C1 segment of cervical spinal cord (tissue), 14 donors: ENCODE measurements at regions not wholly inside any gene's neighbourhood (a gene's known extent, or its start where the extent isn't known, plus 50 kb on each side); places are given as distances from the start of the nearest gene placed in this dataset.
"Not testable (repeated sequence)": the region's sequence is repeated elsewhere in the genome, so short reads cannot be mapped to it uniquely, and the experiment has no call there.

ENCODE experiments used
- DNase-seq, 14 donors: peaks; one replicate each; lab custom pipeline; 2025; lab: John Stamatoyannopoulos, UW

DNA sequence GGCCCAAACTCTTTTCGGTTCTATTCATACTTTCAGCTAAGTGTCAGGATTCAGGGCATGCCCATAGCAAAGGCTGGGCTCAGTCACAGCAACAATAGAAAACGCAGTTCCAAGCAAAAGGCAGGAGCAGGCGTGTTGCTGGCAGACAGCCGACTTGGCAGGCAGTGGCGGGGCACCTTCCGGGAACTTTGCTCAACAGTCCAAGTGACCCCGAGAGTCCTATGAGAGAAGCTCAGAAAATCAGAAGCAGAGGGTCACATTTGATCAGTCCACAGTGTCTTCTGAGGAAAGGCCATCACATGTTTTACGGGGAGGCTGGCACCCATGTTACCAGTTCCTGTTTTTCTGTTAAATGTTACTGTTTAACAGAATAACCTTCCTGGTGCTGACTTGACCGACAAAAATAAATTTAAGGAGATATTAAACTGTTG, 115.0 kb downstream of the DACT1 start:
- DNase-seq: peak in 13 of 14 donors; percentile 25 to 87 (median 66)

DNA sequence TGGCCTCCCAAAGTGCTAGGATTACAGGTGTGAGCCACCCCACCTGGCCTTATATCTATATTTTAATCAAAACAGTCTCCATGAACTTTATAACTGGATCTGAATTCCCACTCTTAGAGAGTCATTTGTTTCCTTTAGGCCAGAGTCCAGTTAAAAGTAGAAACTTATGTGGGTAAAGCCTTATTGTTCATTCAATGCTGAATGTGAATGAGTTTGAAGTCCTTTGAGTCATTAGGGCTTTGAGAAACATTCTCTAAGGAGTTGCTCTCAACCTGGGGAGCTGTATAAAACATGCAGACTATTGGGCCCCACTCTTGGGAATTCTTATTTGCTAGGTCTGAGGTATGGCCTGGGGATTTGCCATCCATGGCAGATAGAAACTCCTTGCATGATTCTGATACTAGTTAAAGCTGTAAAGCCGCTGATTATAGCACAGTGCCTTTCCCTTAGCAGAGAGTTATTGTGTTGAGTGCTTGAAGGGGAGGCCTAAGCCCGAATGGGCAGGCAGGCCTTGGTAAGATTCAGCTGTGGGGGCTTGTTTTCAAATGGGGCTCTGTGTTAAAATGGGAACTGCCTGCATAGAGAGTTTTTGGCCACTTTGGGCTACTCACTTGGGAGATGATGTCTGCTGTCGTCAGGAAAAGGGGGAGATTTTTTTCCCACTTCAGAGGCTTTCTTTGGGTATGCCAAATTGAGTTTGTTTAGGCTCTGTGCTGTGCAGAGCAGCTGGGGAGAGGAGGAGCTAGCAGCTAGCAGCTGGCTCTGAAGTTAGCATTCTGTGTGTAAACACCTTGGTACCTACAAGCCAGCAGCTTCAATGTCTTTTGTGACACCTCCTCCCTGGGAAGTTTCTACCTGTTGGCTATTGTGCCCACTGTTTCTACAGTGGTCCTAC, 117.5 kb downstream of the DACT1 start:
- no peak for DNase-seq

DNA sequence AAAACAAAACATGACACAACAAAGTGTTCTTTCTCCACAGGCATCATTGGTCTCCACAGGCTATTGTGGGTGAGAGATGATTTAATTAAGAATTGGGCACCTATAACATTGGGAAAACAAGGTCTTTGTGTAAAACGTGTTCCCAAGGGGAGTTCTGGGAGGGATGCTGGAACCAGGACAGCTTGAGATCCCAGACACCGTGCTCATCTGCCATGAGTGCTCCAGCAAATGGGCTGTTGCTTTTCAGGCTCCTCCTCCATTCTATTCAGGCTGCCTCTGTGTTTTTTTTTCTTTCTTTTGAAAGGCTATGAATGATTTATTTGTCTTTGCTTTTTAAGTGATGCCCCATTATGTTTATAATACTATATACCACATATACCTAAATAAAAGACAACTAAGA, 122.4 kb downstream of the DACT1 start:
- DNase-seq: peak in 1 of 14 donors; percentile 12

DNA sequence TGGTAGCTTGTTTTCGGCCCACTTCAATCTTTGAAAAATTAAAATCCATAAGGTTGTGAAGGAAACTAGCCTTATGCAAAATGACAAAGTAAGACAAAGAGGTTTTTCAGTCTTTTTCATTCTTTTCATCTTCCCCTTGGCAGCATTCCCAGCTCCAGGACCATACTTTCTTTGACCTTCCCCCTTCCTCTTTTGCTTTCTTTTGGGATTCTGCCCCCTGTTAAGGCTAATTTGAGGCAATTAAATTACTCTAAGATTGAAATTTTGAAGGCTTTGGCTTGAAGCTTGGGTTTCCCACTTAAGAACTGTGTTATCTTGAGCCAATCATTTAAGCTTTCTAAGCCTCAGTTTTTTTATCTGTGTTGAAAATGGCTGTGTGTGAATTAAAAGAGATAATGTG, 124.9 kb downstream of the DACT1 start:
- DNase-seq: no peak

DNA sequence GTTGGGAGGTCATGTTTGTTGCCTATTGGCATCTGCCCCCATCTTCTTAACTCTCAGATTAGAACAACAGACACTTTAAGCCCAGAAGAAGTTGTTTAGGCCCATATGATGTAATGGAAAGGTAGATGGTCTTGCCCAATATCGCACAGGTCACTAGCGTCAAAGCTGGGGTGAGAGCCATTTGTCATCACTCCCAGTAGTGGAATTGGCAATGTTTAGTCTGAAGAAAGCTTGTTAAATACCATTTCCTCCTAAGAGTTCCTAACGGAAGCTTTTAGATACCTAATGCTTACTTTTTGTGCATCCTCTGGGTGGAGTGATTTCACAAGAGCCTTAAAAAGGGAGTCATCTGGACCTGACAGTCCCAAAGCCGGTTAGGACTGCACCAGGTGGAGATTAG, 125.4 kb downstream of the DACT1 start:
- DNase-seq: no peak

DNA sequence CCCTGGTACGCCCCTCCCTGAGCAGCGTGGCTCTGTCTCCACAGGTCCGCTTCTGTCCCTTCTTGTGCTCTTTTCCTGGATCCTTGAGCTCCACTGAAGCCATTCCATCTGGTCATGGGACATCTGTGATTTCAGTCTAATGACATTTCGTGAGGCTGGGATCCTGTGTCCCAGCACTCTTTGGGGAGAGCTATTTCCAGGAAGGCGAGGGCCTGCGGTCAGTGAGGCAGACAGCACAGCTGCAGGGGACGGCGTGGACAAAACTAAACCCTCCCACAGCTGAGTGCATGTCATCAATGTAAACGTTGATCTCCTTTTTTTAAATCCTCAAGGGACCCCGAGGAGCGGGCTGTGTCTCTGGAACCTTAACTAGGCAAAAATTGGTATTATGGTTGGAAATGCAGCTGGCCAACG, 127.7 kb downstream of the DACT1 start:
- DNase-seq: peak in 1 of 14 donors; percentile 61

DNA sequence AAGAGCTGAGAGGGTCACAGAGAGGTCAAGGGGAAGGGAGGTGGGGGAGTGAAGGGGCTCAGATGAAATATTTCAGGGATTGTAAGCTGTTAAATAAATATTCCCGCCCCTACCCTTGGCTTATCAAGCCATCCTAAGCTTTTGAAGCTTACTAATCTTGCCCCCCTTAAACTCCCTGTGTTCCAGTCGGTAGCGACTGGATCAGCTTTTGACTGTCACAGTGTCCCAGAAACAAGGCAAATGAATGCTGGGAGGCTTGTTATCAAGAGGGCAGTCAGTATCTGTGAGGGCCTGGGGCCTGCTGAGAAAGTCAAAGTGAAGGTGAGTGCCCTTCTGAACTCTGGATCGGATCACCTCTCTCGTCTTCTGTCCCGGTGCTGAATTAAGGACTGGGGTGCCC, 128.1 kb downstream of the DACT1 start:
- DNase-seq: no peak

DNA sequence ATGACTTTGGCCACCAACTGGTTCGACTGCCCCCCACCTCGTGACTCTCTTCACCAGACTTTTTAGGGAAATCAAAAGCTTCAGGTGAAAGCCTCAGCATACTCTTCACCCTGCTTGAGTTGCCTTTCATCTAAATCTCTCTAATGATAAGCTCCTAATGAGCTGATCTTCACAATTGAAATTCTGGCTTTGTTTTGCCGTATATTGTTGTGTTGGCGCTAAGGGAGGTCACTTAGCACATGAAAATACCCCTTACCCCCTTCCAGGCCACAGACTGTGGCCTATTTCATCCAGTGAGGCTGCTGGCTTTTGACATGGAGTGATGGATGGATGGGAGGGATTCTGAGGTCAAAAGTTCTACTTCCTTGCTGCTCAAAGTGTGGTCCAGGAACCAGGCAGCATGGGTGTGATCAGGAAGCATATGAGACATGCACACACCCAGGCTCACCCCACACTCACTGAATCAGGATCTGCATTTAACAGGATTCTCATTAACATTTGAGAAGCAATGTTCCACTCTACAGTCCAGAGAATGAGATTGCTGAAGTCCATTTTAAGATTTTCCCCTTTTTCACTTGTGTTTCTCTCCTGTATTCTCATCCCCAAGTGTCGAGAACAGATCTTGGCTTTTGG, 131.4 kb downstream of the DACT1 start:
- peak in 1 of 14 donors; percentile 30 for DNase-seq

DNA sequence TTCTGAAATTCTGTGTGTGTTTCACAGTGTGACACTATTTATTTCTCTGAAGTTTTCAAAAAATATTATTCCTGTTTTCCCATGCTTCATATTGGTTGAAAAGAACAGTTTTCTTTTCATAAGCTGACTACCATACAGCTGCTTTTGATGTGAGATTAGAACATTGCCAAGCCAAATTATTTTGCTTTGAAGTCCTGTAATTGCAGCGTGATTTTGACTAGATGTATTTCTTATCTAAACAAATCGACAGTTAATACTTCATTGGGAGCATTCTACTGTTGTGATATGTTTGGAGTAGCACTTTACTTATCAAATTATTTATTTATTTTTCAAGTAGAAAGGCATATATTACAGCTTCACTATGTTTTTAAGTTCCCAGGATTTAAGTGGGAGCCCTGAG, 132.0 kb downstream of the DACT1 start:
- peak in 1 of 14 donors; percentile 32 for DNase-seq

DNA sequence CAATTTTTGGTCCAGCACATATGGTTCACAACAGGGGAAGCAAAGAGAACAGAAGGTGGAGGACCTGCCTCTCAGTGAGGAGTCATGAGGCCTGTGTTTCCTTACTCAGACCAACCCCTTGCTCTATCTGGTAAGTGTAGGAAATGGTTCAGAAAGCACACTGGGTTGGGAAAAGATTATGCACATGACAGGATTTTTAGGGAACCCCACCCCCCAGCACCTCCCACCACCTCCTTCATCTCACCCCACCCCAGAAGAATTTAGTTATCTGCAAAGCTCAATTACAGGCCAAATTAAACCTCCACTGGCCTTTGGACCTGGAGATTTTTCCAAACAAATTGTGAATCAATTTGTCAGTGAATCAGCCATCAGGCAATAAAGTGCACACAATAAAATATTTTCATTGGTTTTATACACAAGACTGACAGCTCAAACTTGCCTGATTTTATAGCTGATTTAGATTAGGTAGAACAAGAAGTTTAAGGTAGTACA, 132.8 kb downstream of the DACT1 start:
- peak in 2 of 14 donors; percentile 29 to 98 for DNase-seq

DNA sequence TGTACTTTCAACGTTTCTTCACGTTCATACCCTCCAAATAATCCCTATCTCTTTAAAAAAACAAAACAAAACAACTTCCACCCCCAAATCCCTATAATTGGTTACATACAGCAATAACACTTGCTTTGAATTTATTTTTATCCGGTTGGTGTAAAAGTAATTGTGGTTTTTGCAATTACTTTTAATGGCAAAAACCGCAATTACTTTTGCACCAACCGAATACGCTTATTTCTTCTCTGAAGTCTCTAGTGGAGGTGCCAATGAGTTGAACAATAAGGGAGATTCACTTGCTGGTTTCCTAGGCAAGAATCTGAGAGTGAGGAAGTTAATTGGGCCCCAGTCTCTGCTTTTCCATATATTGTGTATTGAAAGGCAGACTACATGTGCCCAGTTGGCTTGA, 133.3 kb downstream of the DACT1 start:
- no peak for DNase-seq

DNA sequence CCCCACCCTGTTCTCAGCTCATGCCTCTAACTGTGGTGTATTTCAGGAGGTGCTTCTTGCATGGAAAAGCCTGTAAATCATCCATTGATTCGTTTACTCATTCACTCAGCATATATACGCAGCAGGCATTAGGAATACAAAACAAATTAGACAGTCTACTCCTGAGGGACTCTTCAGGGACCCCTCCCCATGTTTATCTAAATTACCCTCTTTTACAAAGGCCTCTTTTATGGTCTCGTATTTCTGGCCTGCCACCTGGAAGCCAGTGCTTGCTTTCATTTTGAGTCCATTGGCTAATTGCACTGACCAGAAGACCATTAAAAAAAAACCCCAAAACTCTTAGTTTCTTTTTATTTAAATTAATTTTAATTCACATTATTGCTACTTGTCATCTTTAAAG, 134.4 kb downstream of the DACT1 start:
- DNase-seq: no peak

DNA sequence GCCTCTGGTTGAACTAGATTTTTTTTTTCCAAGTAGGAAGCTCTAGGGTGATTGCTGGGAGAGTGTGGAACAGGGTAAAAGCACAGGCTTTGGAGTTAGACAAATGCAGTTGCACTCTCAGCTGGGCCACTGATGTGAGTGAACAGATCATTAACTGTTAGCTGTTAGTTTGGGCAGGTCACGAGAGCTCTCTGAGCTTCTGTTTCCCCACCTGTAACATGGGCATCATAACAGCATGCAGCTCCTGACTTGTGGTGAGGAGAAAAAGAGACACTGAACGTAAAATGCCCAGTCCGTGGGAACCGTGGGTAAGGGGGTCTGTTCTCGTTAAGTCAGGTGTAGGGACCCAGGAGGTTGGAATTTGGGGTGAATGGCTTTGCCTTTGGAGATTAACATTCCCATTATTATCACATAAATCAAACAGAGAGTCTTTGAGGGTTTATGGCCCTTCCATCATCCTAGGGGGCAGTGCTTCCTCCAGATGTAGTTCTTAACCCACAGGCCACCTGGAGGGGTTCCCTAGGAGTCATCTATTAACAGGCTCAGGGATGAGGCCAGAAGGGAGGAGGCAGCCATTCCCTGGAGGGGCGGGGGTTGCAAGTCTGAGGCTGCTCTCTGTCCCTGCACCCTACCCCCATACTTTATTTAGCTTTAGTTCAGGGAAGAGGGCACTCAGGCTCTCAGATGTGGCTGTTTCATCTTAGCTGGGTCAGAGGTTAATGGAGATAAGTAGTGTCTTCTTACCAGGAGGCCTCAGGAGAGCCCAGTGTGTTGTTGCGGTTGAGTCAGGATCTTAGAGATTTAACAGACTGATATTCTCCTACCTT, 135.2 kb downstream of the DACT1 start:
- no peak for DNase-seq

DNA sequence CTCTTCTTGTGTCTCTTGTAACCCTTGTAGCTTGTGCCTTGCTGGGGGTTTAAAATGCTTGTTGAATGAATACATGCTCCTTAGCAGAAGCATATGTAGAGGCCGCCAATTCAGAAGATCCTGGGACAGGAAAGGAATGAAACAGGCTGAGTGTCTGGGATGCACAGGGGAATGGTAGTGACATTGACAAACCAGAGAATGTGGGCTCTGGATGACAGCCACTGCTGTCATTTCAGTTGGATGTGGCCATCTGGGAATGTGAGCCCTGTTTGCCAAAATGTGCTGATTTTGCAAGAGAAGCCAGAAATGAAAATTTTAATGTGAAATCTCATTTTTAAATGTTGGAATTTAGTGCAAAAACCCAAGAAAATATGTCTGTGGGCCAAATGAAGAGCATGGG, 136.8 kb downstream of the DACT1 start:
- peak in 1 of 14 donors; percentile 85 for DNase-seq

DNA sequence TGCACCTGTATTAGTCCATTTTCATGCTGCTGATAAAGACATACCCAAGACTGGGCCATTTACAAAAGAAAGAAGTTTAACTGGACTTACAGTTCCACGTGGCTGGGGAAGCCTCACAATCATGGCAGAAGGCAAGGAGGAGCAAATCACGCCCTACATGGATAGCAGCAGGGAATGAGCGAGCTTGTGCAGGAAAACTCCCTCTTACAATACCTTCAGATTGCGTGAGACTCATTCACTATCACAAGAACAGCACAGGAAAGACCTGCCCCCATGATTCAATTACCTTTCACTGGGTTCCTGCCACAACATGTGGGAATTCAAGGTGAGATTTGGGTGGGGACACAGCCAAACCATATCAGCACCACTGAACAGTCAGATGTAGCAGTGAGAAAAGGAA, 137.4 kb downstream of the DACT1 start:
- DNase-seq: not testable (repeated sequence)

DNA sequence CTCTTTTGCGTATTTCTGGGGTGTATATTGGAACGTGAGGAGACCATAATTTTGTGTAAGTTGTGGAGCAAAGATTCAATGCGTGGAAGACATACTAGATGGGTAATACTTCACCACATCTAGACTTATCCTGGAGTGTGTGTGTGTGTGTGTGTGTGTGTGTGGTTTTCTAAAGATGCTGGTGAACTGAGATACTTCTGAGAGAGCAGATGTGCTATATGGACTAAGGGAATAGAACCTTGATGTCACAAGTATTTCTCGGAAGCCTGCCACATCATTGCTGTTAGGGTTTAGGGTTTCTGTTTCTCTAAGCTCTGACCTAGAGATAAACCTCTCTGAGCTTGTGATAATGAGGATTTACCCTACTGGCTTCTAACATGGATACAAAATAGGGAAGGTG, 138.8 kb downstream of the DACT1 start:
- DNase-seq: no peak

DNA sequence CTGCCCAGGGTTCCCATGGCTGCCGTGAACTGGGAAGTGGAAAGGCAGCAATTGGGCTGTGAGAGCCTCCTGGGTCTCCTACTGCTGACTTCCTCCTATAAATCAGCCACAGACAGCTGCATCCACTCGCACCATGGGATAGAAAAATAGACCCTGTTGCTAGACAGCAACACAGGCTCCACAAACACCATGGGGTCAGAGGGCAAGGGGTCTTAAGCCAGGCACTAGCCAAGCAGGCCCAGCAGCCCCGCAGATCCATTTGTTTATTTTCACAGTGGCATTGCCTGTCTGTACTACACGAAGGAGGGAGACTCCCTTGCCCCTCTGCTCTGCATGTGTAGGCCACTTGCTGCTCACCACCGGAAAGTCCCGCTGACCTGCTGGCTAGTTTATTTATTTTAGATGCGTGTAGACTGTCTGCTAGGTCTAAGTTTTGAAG, 139.8 kb downstream of the DACT1 start:
- no peak for DNase-seq

DNA sequence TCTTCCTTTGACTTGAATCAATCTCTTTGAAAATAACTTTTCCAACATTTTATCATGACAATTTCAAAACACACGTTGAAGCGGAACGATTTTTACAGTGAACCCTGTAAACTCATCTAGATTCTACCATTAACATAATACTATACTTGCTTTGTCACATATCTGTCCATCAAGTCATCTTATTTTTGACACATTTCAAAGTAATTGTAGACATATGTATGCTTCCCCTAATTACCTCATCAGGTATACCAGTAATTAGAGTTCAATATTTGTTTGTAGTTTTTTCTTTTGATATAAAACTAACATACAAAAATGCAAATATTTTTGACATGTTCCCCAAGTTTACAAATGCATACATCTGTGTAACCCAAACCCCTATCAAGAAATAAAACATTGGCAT, 140.4 kb downstream of the DACT1 start:
- no peak for DNase-seq

DNA sequence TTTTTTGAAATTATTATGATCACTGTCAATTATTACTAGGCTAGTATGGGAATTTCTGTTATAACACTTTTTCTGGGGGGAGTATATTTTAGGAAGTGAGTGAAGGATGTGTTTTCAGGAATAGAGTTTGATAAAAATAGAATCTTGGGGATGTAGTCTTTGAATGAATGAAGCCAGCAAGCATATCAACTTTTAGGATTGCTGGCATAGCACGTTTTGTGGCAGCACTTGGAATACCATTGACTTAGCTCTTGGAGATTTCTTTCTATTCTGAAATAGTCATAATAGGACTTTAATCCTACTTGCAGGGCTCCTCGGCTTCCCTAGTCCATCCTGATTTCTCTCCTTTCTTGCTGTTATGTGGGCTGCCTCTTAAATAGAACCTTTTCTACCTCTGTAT, 141.6 kb downstream of the DACT1 start:
- no peak for DNase-seq

DNA sequence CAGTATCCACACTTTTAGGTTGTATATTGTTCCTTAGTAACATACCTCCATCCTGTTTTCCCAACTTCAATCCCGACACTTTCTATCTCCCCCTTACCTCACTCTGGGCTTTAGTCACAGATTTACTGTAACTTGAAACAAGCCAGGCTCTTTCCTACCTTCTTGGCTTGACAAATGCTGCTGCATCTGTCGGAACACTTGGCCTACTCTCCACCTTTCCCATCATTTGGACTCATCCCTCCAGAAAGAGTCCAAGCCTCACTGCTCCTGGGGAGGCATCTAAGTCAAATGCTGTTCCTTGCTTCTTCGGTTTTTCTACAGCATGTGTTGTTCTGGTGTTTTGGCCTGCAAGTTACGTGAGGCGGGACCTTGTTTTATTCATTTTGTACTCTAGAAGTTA, 142.4 kb downstream of the DACT1 start:
- DNase-seq: no peak

DNA sequence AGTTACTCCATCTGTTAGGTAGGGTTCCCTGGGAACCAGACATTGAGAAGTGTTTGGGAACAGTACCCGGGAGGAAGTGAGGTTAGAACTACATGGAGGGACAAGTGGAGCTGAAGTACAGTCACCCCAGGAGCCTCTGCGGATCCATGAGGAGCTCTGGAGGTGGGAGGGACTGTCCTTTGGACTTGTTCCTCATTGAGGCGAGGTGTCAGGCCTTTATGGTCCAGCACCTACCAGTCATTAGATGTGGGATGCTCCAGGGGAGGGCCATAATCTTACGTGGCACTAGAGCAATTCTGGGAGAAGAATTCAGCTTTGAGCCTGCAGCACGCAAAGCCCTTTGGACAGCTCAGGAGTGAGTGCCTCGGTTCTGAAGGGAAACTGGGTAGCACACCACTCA, 142.8 kb downstream of the DACT1 start:
- no peak for DNase-seq

DNA sequence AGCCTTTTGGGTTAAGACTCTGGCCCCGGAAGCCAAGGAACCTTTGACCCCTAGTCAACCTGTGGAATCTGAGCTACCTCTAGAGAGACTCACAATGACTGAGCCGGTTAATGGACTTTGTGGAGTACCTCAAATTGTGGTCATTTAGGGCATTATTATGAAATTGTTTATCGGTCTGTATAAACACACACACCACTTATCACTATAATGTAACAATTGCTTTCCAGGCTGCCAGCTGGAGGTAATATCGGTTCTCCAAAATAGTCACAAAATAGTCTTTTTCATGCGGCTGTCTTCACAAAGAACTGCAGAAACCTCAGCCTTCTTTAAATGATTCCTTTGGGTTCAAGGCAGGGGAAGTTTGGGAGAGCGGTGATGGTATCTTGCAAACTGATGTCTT, 144.2 kb downstream of the DACT1 start:
- no peak for DNase-seq
